ENCODE measurements at regions not wholly inside any gene's neighbourhood (a gene's known extent, or its start where the extent isn't known, plus 50 kb on each side); places are given as distances from the start of the nearest gene placed in this dataset.
A peak's percentile ranks its signal among the peaks of the same experiment; 100 is the strongest.
"Not testable (repeated sequence)": the region's sequence is repeated elsewhere in the genome, so short reads cannot be mapped to it uniquely, and the experiment has no call there.

GRCh38 chr5:12078286-12078685 lies 174.0 kb upstream of the CTNND2 start:
- not testable (repeated sequence) for H3K27me3 Mint-ChIP-seq (ENCODE audit: low read depth); H3K4me1 Mint-ChIP-seq; H3K36me3 Mint-ChIP-seq; H3K27ac Mint-ChIP-seq; H3K4me3 Mint-ChIP-seq
- ATAC-seq (peak; percentile 73), DNase-seq (ENCODE audit: low spot score) (peak; percentile 31)
- peaks cover 18% of the 10 kb centered on the region for H3K9me3 Mint-ChIP-seq
- ChIA-PET POLR2A (interaction anchor here (0.6 kb wide), 1 partner anchor 230 kb away, joined by 10 read pairs; no protein-coding TSS in a partner anchor), CTCF (interaction anchor here (1.8 kb wide), 1 partner anchor 194 kb away, joined by 6 read pairs; no protein-coding TSS in a partner anchor)
- 0 out of 2 replicates have a peak, but pooled peaks have one; percentile 31 for TF ChIP-seq ZSCAN18 (CRISPR knock-in tag; IDR thresholded peaks at IDR 0.05)
- 0 out of 2 replicates have a peak, but pooled peaks have one; percentile 24 for TF ChIP-seq CTCF (IDR thresholded peaks at IDR 0.05)

GRCh38 chr5:12073426-12073825 lies 169.2 kb upstream of the CTNND2 start:
- DNase-seq (ENCODE audit: low spot score) (no peak), ATAC-seq (no peak)
- Mint-ChIP-seq H3K4me3 (no peak overlapping the region), H3K36me3 (no peaks in the 10 kb centered on the region), H3K27me3 (ENCODE audit: low read depth) (no peaks in the 10 kb centered on the region), H3K27ac (no peak overlapping the region), H3K9me3 (0 out of 2 replicates have a peak, but pooled peaks cover 3% of the 10 kb centered on the region), H3K4me1 (peaks cover 5% of the 10 kb centered on the region)
- ChIA-PET POLR2A (no interaction called here), CTCF (no interaction called here)
- no peak for TF ChIP-seq MLX (CRISPR knock-in tag; IDR thresholded peaks at IDR 0.05)

- Mint-ChIP-seq H3K4me3 (no peak overlapping the region), H3K27me3 (ENCODE audit: low read depth) (no peaks in the 10 kb centered on the region), H3K4me1 (peaks cover 5% of the 10 kb centered on the region), H3K9me3 (0 out of 2 replicates have a peak, but pooled peaks cover 3% of the 10 kb centered on the region), H3K36me3 (no peaks in the 10 kb centered on the region), H3K27ac (peak overlapping the region; percentile 42; the same call in 1 of the 2 replicates)
- TF ChIP-seq USF1 (CRISPR knock-in tag; IDR thresholded peaks at IDR 0.05) (no peak), ZBTB43 (CRISPR knock-in tag; IDR thresholded peaks at IDR 0.05) (no peak), ATF1 (CRISPR knock-in tag; IDR thresholded peaks at IDR 0.05) (no peak), TCF7 (CRISPR knock-in tag; IDR thresholded peaks at IDR 0.05; ENCODE audit: low read depth) (no peak), SOX15 (CRISPR knock-in tag; IDR thresholded peaks at IDR 0.05) (no peak), ZBTB21 (CRISPR knock-in tag; IDR thresholded peaks at IDR 0.05; ENCODE audit: borderline replicate concordance) (no peak), ZNF396 (CRISPR knock-in tag; IDR thresholded peaks at IDR 0.05; ENCODE audit: borderline replicate concordance) (no peak), NFYB (CRISPR knock-in tag; conservative IDR thresholded peaks at IDR 0.05; ENCODE audit: low read depth) (no peak), NR1H2 (CRISPR knock-in tag; IDR thresholded peaks at IDR 0.05) (no peak), ZNF532 (CRISPR knock-in tag; IDR thresholded peaks at IDR 0.05; ENCODE audit: borderline replicate concordance) (no peak), ZNF416 (CRISPR knock-in tag; IDR thresholded peaks at IDR 0.05) (no peak)
- no peak for DNase-seq (ENCODE audit: low spot score)
- ATAC-seq, result no peak; the same call in 1 of the 2 replicates
- CTCF ChIA-PET, result no interaction called here
- POLR2A ChIA-PET, result no interaction called here
Measured at GRCh38 chr5:12072441-12072840, 168.2 kb upstream of the CTNND2 start.

Data from WTC11 (cell line).